ENCODE measurements at regions not wholly inside any gene's neighbourhood (a gene's known extent, or its start where the extent isn't known, plus 50 kb on each side); places are given as distances from the start of the nearest gene placed in this dataset.

GRCh38 chr1:218771931-218772330, 401.7 kb upstream of the LYPLAL1 start:
- H3K4me2 ChIP-seq (replicated peaks; ENCODE audit: extremely low read depth, low read length, poor library complexity, severe bottlenecking) = no peak overlapping the region
- 100% methylated on average over 1 of the region's 3 CpGs for WGBS (ENCODE audit: insufficient coverage)
- intact Hi-C loops (cut with micrococcal nuclease) = no loop called here
- no peak overlapping the region for H3K27ac Mint-ChIP-seq
- no peaks in the 10 kb centered on the region for H3K36me3 ChIP-seq (replicated peaks in 1 of 2; ENCODE audit: control insufficient read depth in 1 of 2, insufficient read depth in 2 of 2, low read length in 2 of 2)
- no peak overlapping the region for H3K27ac ChIP-seq (ENCODE audit: low read depth in 1 of 2, low read length in 2 of 2)
- no peak overlapping the region for H2AFZ ChIP-seq (ENCODE audit: insufficient read depth, low read depth, low read length, poor library complexity, severe bottlenecking)
- no peak overlapping the region for H3K4me3 Mint-ChIP-seq
- no peaks in the 10 kb centered on the region for H4K20me1 ChIP-seq (ENCODE audit: insufficient read depth, low read length)
- peaks cover 0 to 2% (median 0%) of the 10 kb centered on the region in 3 donors for H3K27me3 Mint-ChIP-seq (ENCODE audit: low read depth in 3 of 3)
- H3K9me3 ChIP-seq (replicated peaks in 1 of 2; ENCODE audit: control insufficient read depth in 1 of 2, insufficient read depth in 1 of 2, low read length in 2 of 2) = no peaks in the 10 kb centered on the region
- no peaks in the 10 kb centered on the region for H3K4me1 Mint-ChIP-seq
- TF ChIP-seq CTCF (IDR thresholded peaks at IDR 0.05) = no peak
- no peaks in the 10 kb centered on the region for H3K36me3 Mint-ChIP-seq
- H3K9ac ChIP-seq (ENCODE audit: insufficient read depth, low read length, poor library complexity, severe bottlenecking) = no peak overlapping the region
- peaks cover 0 to 4% (median 2%) of the 10 kb centered on the region in 7 donors for H3K9me3 Mint-ChIP-seq
- H3K4me3 ChIP-seq (replicated peaks in 1 of 3; ENCODE audit: low read depth in 2 of 3, low read length in 3 of 3) = no peak overlapping the region
- no peaks in the 10 kb centered on the region for H3K79me2 ChIP-seq (ENCODE audit: insufficient read depth, low read length)
- no peaks in the 10 kb centered on the region for H3K4me1 ChIP-seq (ENCODE audit: control insufficient read depth in 1 of 2, insufficient read depth in 2 of 2, low read length in 2 of 2)
- no peaks in the 10 kb centered on the region for H3K27me3 ChIP-seq (ENCODE audit: control insufficient read depth in 2 of 2, insufficient read depth in 2 of 2, low read length in 2 of 2)
- DNase-seq = no peak

GRCh38 chr1:218772575-218772974, 401.1 kb upstream of the LYPLAL1 start:
- Mint-ChIP-seq H3K36me3 (no peaks in the 10 kb centered on the region), H3K27me3 (ENCODE audit: low read depth in 3 of 3) (peaks cover 0 to 2% (median 0%) of the 10 kb centered on the region in 3 donors), H3K4me1 (no peaks in the 10 kb centered on the region), H3K4me3 (no peak overlapping the region), H3K9me3 (peaks cover 0 to 4% (median 2%) of the 10 kb centered on the region in 7 donors), H3K27ac (no peak overlapping the region)
- intact Hi-C loops (cut with micrococcal nuclease) = no loop called here
- no peaks in the 10 kb centered on the region for H3K36me3 ChIP-seq (replicated peaks in 1 of 2; ENCODE audit: control insufficient read depth in 1 of 2, insufficient read depth in 2 of 2, low read length in 2 of 2)
- H3K9ac ChIP-seq (ENCODE audit: insufficient read depth, low read length, poor library complexity, severe bottlenecking) = no peak overlapping the region
- no peak overlapping the region for H3K4me3 ChIP-seq (replicated peaks in 1 of 3; ENCODE audit: low read depth in 2 of 3, low read length in 3 of 3)
- no peaks in the 10 kb centered on the region for H3K79me2 ChIP-seq (ENCODE audit: insufficient read depth, low read length)
- H4K20me1 ChIP-seq (ENCODE audit: insufficient read depth, low read length) = no peaks in the 10 kb centered on the region
- no peak for TF ChIP-seq CTCF (IDR thresholded peaks at IDR 0.05)
- no peak overlapping the region for H3K4me2 ChIP-seq (replicated peaks; ENCODE audit: extremely low read depth, low read length, poor library complexity, severe bottlenecking)
- H3K4me1 ChIP-seq (ENCODE audit: control insufficient read depth in 1 of 2, insufficient read depth in 2 of 2, low read length in 2 of 2) = no peaks in the 10 kb centered on the region
- H3K27ac ChIP-seq (ENCODE audit: low read depth in 1 of 2, low read length in 2 of 2) = no peak overlapping the region
- H2AFZ ChIP-seq (ENCODE audit: insufficient read depth, low read depth, low read length, poor library complexity, severe bottlenecking) = no peak overlapping the region
- no peaks in the 10 kb centered on the region for H3K9me3 ChIP-seq (replicated peaks in 1 of 2; ENCODE audit: control insufficient read depth in 1 of 2, insufficient read depth in 1 of 2, low read length in 2 of 2)
- DNase-seq = no peak
- WGBS (ENCODE audit: insufficient coverage) = 100% methylated on average over 2 of the region's 6 CpGs
- H3K27me3 ChIP-seq (ENCODE audit: control insufficient read depth in 2 of 2, insufficient read depth in 2 of 2, low read length in 2 of 2) = no peaks in the 10 kb centered on the region
